ENCODE measurements at regions not wholly inside any gene's neighbourhood (a gene's known extent, or its start where the extent isn't known, plus 50 kb on each side); places are given as distances from the start of the nearest gene placed in this dataset.

- TF ChIP-seq CEBPB (IDR thresholded peaks at IDR 0.05; ENCODE audit: low read depth, low read length) = no peak
- TF ChIP-seq, protein P1, sequence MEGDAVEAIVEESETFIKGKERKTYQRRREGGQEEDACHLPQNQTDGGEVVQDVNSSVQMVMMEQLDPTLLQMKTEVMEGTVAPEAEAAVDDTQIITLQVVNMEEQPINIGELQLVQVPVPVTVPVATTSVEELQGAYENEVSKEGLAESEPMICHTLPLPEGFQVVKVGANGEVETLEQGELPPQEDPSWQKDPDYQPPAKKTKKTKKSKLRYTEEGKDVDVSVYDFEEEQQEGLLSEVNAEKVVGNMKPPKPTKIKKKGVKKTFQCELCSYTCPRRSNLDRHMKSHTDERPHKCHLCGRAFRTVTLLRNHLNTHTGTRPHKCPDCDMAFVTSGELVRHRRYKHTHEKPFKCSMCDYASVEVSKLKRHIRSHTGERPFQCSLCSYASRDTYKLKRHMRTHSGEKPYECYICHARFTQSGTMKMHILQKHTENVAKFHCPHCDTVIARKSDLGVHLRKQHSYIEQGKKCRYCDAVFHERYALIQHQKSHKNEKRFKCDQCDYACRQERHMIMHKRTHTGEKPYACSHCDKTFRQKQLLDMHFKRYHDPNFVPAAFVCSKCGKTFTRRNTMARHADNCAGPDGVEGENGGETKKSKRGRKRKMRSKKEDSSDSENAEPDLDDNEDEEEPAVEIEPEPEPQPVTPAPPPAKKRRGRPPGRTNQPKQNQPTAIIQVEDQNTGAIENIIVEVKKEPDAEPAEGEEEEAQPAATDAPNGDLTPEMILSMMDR (IDR thresholded peaks at IDR 0.05; ENCODE audit: control extremely low read depth in 1 of 3, insufficient read depth in 1 of 3, low read depth in 1 of 3, low read length in 3 of 3) = no peak
These were observed 245.4 kb upstream of the GALNT17 start for GRCh38 chr7:70886547-70886946.

Data from H1 (cell line).